ENCODE measurements at regions not wholly inside any gene's neighbourhood (a gene's known extent, or its start where the extent isn't known, plus 50 kb on each side); places are given as distances from the start of the nearest gene placed in this dataset.

DNA sequence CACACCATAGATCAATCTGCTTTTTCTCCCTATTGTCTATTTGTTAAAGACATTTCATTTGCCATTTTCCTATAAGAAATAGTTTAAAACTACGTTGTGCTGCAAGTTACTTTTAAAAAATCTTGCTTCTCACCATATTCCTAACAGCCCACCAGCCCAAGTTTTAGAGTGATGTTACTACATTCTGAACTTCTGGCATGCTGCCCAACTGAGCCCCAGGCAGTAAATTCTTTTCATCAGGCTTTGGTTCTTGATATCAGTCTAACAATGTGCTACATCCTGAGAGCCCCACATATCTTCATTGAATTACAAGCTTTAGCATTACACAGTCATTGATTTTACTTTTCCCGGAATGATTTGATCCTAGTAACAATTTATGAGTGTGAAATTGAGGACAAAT, 283.8 kb upstream of the IL1RAPL1 start:
- DNase-seq (ENCODE audit: low read depth) = no peak
- H3K4me3 ChIP-seq (ENCODE audit: low read depth, low read length) = no peak overlapping the region
- no peak for TF ChIP-seq CTCF (IDR thresholded peaks at IDR 0.05; ENCODE audit: low read depth, low read length, missing control alignments)

GRCh38 chrX:28278726-28279125, 297.5 kb upstream of the DCAF8L1 start:
- no peak overlapping the region for H3K4me3 ChIP-seq (ENCODE audit: low read depth, low read length)
- no peak for DNase-seq (ENCODE audit: low read depth)
- no peak for TF ChIP-seq CTCF (IDR thresholded peaks at IDR 0.05; ENCODE audit: low read depth, low read length, missing control alignments)

- DNase-seq (ENCODE audit: low read depth) = no peak
- no peak overlapping the region for H3K4me3 ChIP-seq (ENCODE audit: low read depth, low read length)
- no peak for TF ChIP-seq CTCF (IDR thresholded peaks at IDR 0.05; ENCODE audit: low read depth, low read length, missing control alignments)
Observed at GRCh38 chrX:28278251-28278650, 297.0 kb upstream of the DCAF8L1 start.

DNA sequence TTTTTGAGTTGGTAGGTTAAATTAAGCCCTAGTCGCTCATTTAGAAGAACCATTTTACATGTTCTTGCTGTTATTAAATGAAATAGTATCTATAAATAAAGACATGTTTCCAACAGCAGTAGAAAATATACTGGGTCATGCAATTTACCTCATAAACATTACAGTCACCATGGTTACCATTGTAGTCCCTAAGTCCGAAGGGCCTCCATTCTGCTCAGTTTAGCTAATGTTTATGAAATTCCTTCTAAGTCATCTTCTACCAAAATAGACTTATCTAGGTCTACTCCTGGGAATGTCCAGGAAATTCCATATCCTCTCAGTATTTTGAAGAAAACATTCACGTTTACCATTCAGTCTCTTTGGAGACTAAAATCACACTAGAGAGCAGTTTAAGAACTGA, 292.5 kb upstream of the DCAF8L1 start:
- TF ChIP-seq CTCF (IDR thresholded peaks at IDR 0.05; ENCODE audit: low read depth, low read length, missing control alignments) = no peak
- H3K4me3 ChIP-seq (ENCODE audit: low read depth, low read length) = no peak overlapping the region
- DNase-seq (ENCODE audit: low read depth) = no peak

- TF ChIP-seq CTCF (IDR thresholded peaks at IDR 0.05; ENCODE audit: low read depth, low read length, missing control alignments) = no peak
- no peak for DNase-seq (ENCODE audit: low read depth)
- H3K4me3 ChIP-seq (ENCODE audit: low read depth, low read length) = no peak overlapping the region
Observed at GRCh38 chrX:28246675-28247074, 265.4 kb upstream of the DCAF8L1 start.

DNA sequence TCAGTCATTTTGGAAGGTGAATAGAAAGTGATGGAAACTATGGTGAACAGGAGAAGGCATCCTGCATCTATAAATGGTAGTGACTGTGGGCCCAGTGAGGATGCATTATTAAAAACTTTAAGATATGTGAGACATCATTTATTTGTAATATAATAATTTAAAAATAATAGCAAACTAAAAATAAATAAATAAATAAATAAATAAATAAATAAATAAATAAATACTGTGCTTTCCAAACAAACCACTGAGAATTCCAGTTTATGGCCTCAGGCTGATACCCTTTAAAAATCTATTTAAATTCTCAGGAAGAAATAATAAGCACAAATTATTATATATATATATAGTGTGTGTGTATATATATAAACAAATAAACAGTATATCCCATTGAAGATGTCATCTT, 248.0 kb upstream of the DCAF8L1 start:
- DNase-seq (ENCODE audit: low read depth) = no peak
- TF ChIP-seq CTCF (IDR thresholded peaks at IDR 0.05; ENCODE audit: low read depth, low read length, missing control alignments) = no peak
- no peak overlapping the region for H3K4me3 ChIP-seq (ENCODE audit: low read depth, low read length)

- DNase-seq (ENCODE audit: low read depth) = no peak
- H3K4me3 ChIP-seq (ENCODE audit: low read depth, low read length) = no peak overlapping the region
- TF ChIP-seq CTCF (IDR thresholded peaks at IDR 0.05; ENCODE audit: low read depth, low read length, missing control alignments) = no peak
Observed at GRCh38 chrX:28225513-28225912, 244.3 kb upstream of the DCAF8L1 start.

All from GM12864 (cell line).